ENCODE measurements at regions not wholly inside any gene's neighbourhood (a gene's known extent, or its start where the extent isn't known, plus 50 kb on each side); places are given as distances from the start of the nearest gene placed in this dataset.

- no peak for DNase-seq
Measured at GRCh38 chr1:193697776-193698175, 511.4 kb upstream of the B3GALT2 start.

GRCh38 chr1:193697115-193697762 is 510.8 kb upstream of the B3GALT2 start:
- no peak for DNase-seq

GRCh38 chr1:193694741-193695140 is 508.3 kb upstream of the B3GALT2 start:
- no peak for DNase-seq

GRCh38 chr1:193685986-193686385 is 499.6 kb upstream of the B3GALT2 start:
- no peak for DNase-seq

GRCh38 chr1:193681422-193681821 is 495.0 kb upstream of the B3GALT2 start:
- DNase-seq: no peak

GRCh38 chr1:193680924-193681316 is 494.5 kb upstream of the B3GALT2 start:
- no peak for DNase-seq

GRCh38 chr1:193680247-193680923 is 494.0 kb upstream of the B3GALT2 start:
- no peak for DNase-seq

- no peak for DNase-seq
Measured at GRCh38 chr1:193677874-193678273, 491.5 kb upstream of the B3GALT2 start.

GRCh38 chr1:193676996-193677549 is 490.7 kb upstream of the B3GALT2 start:
- no peak for DNase-seq

- DNase-seq: no peak
Measured at GRCh38 chr1:193674292-193674944, 488.0 kb upstream of the B3GALT2 start.

- DNase-seq: no peak
Measured at GRCh38 chr1:193666485-193667083, 480.2 kb upstream of the B3GALT2 start.

GRCh38 chr1:193663965-193664364 is 477.6 kb upstream of the B3GALT2 start:
- no peak for DNase-seq

- DNase-seq: peak; percentile 41
Measured at GRCh38 chr1:193662030-193662429, 475.6 kb upstream of the B3GALT2 start.

GRCh38 chr1:193661385-193661784 is 475.0 kb upstream of the B3GALT2 start:
- DNase-seq: no peak

- no peak for DNase-seq
Measured at GRCh38 chr1:193660428-193660827, 474.0 kb upstream of the B3GALT2 start.

GRCh38 chr1:193658691-193659090 is 472.3 kb upstream of the B3GALT2 start:
- no peak for DNase-seq

- DNase-seq: peak; percentile 56
Measured at GRCh38 chr1:193658081-193658480, 471.7 kb upstream of the B3GALT2 start.

GRCh38 chr1:193657552-193657951 is 471.1 kb upstream of the B3GALT2 start:
- DNase-seq: no peak

- DNase-seq: no peak
Measured at GRCh38 chr1:193656841-193657240, 470.4 kb upstream of the B3GALT2 start.

- no peak for DNase-seq
Measured at GRCh38 chr1:193654951-193655735, 468.7 kb upstream of the B3GALT2 start.

GRCh38 chr1:193649587-193649986 is 463.2 kb upstream of the B3GALT2 start:
- DNase-seq: no peak

GRCh38 chr1:193634876-193635275 is 448.5 kb upstream of the B3GALT2 start:
- no peak for DNase-seq

Measured in fibroblast of skin of abdomen (primary cell).